A549 (cell line): ENCODE measurements at regions not wholly inside any gene's neighbourhood (a gene's known extent, or its start where the extent isn't known, plus 50 kb on each side); places are given as distances from the start of the nearest gene placed in this dataset.

Source experiments
- ATAC-seq, 2 experiments: fragments of 200-7000 bp in 1 of 2; fragments of >200 bp in 1 of 2; cut with Nextera tagmentation in 1 of 2; cut with Tn5 transposase in 1 of 2; 3 replicates each; pipeline versions ENCODE4 v1.8.0 to v1.9.1; 2018 to 2020; ENCODE audit warnings: mild to moderate bottlenecking in 1 of 2, moderate library complexity in 1 of 2
- CTCF ChIA-PET: fragments of 300-600 bp; sonication (Branson Sonifier 250); formaldehyde crosslinking; extraction: SDS; loops from one replicate; lab custom pipeline; 2021; ENCODE audit warnings: antibody characterized with exemption, inconsistent platforms; lab: Yijun Ruan, JAX
- POLR2A ChIA-PET: fragments of 350-600 bp; formaldehyde crosslinking; extraction: SDS; loops from one replicate; lab custom pipeline; 2021; ENCODE audit warnings: antibody characterized with exemption, inconsistent platforms; lab: Yijun Ruan, JAX
- DNase-seq, 2 experiments: peaks; one replicate each; pipeline versions ENCODE4 v3.0.0 to v3.0.0-alpha.2; 2011 to 2016; ENCODE audit warnings: low read depth in 1 of 2, low spot score in 1 of 2
- FAIRE-seq: peaks from 2 replicates; lab custom pipeline; 2011; peaks lifted over from hg19 to GRCh38; lab: Jason Lieb, UNC
- H3K27ac ChIP-seq, 2 experiments: fragments of >200 bp; sonication (Bioruptor Twin); formaldehyde crosslinking; 3 replicates each; pipeline ENCODE4 v1.5.1; 2016 to 2017
- H3K4me1 ChIP-seq: fragments of >200 bp; sonication (Bioruptor Twin); formaldehyde crosslinking; 3 replicates; pipeline ENCODE4 v1.6.1; 2016
- H3K4me2 ChIP-seq: fragments of >200 bp; sonication (Bioruptor Twin); formaldehyde crosslinking; 3 replicates; pipeline ENCODE4 v1.6.1; 2016
- H3K4me3 ChIP-seq: fragments of >200 bp; sonication (Bioruptor Twin); formaldehyde crosslinking; 3 replicates; pipeline ENCODE4 v1.5.1; 2016
- H3K9me3 ChIP-seq: fragments of >200 bp; sonication (Bioruptor Twin); formaldehyde crosslinking; 3 replicates; pipeline ENCODE4 v1.6.1; 2016
- ATOH8 ChIP-seq: fragments of 250-450 bp; sonication (Bioruptor Pico); IDR thresholded peaks from 2 replicates; pipeline ENCODE4 v1.5.0; 2020; ENCODE audit warnings: low read depth, mild to moderate bottlenecking, moderate library complexity
- ELK1 ChIP-seq: fragments of 150-350 bp; IDR thresholded peaks from 2 replicates; pipeline ENCODE4 v1.6.1; 2014; ENCODE audit warnings: low read depth, mild to moderate bottlenecking, low read length
- EP300 ChIP-seq, 2 experiments: fragments of >200 bp; sonication (Bioruptor Twin); formaldehyde crosslinking; IDR thresholded peaks; 2 replicates in 1 of 2; 3 replicates in 1 of 2; pipeline ENCODE4 v1.6.1; 2016 to 2017
- GATA3 ChIP-seq: IDR thresholded peaks from 2 replicates; pipeline ENCODE4 v1.6.1; 2012; ENCODE audit warnings: borderline replicate concordance
- HDAC2 ChIP-seq: fragments of 200-600 bp; sonication (generic); IDR thresholded peaks from 2 replicates; pipeline ENCODE4 v1.6.1; 2016
- HES2 ChIP-seq: fragments of >200 bp; sonication (Bioruptor Twin); formaldehyde crosslinking; IDR thresholded peaks from 2 replicates; pipeline ENCODE4 v1.6.1; 2016
- MAX ChIP-seq: IDR thresholded peaks from 2 replicates; pipeline ENCODE4 v1.6.1; 2012
- MAZ ChIP-seq: fragments of 150-350 bp; IDR thresholded peaks from 2 replicates; pipeline ENCODE4 v1.6.1; 2014; ENCODE audit warnings: antibody characterized with exemption, low read depth, low read length, borderline replicate concordance
- POLR2AphosphoS2 ChIP-seq: conservative IDR thresholded peaks from 2 replicates; pipeline ENCODE4 v1.6.1; 2012; ENCODE audit warnings: low read length, improper control_type of control experiment, inconsistent platforms
- REST ChIP-seq: fragments of 200-600 bp; sonication (generic); IDR thresholded peaks from 2 replicates; pipeline ENCODE4 v1.6.1; 2016; ENCODE audit warnings: antibody characterized with exemption, mild to moderate bottlenecking, moderate library complexity
- RFX5 ChIP-seq: fragments of 450-650 bp; IDR thresholded peaks from 2 replicates; pipeline ENCODE4 v1.7.1; 2014; ENCODE audit warnings: antibody characterized with exemption, mild to moderate bottlenecking, moderate library complexity
- SMC3 ChIP-seq: fragments of >200 bp; sonication (Bioruptor Twin); formaldehyde crosslinking; IDR thresholded peaks from 3 replicates; pipeline ENCODE4 v1.6.1; 2018; ENCODE audit warnings: inconsistent platforms
- SREBF2 ChIP-seq: fragments of 450-650 bp; IDR thresholded peaks from 2 replicates; pipeline ENCODE4 v1.6.1; 2014; ENCODE audit warnings: mild to moderate bottlenecking, moderate library complexity
- TFCP2L1 ChIP-seq: fragments of 250-450 bp; sonication (Bioruptor Pico); IDR thresholded peaks from 2 replicates; pipeline ENCODE4 v1.5.0; 2021; ENCODE audit warnings: mild to moderate bottlenecking
- USF2 ChIP-seq: fragments of 450-650 bp; IDR thresholded peaks from 2 replicates; pipeline ENCODE4 v1.6.1; 2014; ENCODE audit warnings: antibody characterized with exemption
- ZSCAN20 ChIP-seq: fragments of 250-450 bp; sonication (Bioruptor Pico); IDR thresholded peaks from 2 replicates; pipeline ENCODE4 v1.8.0; 2022; ENCODE audit warnings: mild to moderate bottlenecking, moderate library complexity
- WGBS: methylation state at CpG from one replicate; pipeline ENCODE4 v1.1.6; 2017; ENCODE audit errors: missing lambda C conversion rate; 5-methylcytosine and 5-hydroxymethylcytosine counted together

GRCh38 chr18:78721238-78721875 lies 258.3 kb upstream of the SALL3 start:
- ChIA-PET CTCF (no interaction called here), POLR2A (no interaction called here)
- no peak for FAIRE-seq
- no peak for TF ChIP-seq HDAC2
- no peak for TF ChIP-seq TFCP2L1 (CRISPR knock-in tag)
- TF ChIP-seq GATA3, result no peak
- TF ChIP-seq, all 56 proteins: peak for 0
- no peaks in the 10 kb centered on the region for H3K4me1 ChIP-seq
- no peak overlapping the region for H3K4me2 ChIP-seq
- H3K27ac ChIP-seq, result no peak overlapping the region
- DNase-seq (no peak), ATAC-seq (no peak)
- 78% methylated on average over 5 of the region's 22 CpGs for WGBS
- H3K4me3 ChIP-seq, result no peak overlapping the region
- H3K9me3 ChIP-seq, result no peaks in the 10 kb centered on the region

- POLR2A ChIA-PET, result no interaction called here
- CTCF ChIA-PET, result no interaction called here
- Histone ChIP-seq H3K27ac (no peak overlapping the region), H3K4me1 (no peaks in the 10 kb centered on the region), H3K9me3 (no peaks in the 10 kb centered on the region), H3K4me2 (no peak overlapping the region), H3K4me3 (no peak overlapping the region)
- FAIRE-seq, result no peak
- TF ChIP-seq MAX, result no peak
- no peak for TF ChIP-seq ATOH8 (CRISPR knock-in tag)
- no peak for DNase-seq
- no peak for ATAC-seq
- WGBS, result 53% methylated on average over 9 of the region's 9 CpGs
Observed at GRCh38 chr18:78721981-78722380, 257.6 kb upstream of the SALL3 start.

- 43% methylated on average over 10 of the region's 10 CpGs for WGBS
- Histone ChIP-seq H3K9me3 (no peaks in the 10 kb centered on the region), H3K4me1 (no peaks in the 10 kb centered on the region), H3K4me2 (no peak overlapping the region), H3K4me3 (no peak overlapping the region), H3K27ac (no peak overlapping the region)
- TF ChIP-seq POLR2AphosphoS2, result no peak
- no peak for TF ChIP-seq USF2
- no peak for TF ChIP-seq ELK1
- no peak for TF ChIP-seq ZSCAN20 (CRISPR knock-in tag)
- no peak for TF ChIP-seq MAZ
- TF ChIP-seq HES2, result no peak
- TF ChIP-seq RFX5, result no peak
- no peak for TF ChIP-seq REST
- TF ChIP-seq SREBF2, result no peak
- no peak for TF ChIP-seq SMC3
- no peak for TF ChIP-seq EP300 (IDR thresholded peaks at IDR 0.05)
- ATAC-seq, result no peak
- FAIRE-seq, result no peak
- no peak for DNase-seq
- CTCF ChIA-PET, result interaction anchor here (0.8 kb wide), 1 partner anchor 39 kb away, joined by 3 read pairs; no protein-coding TSS in a partner anchor
- POLR2A ChIA-PET, result no interaction called here
Observed at GRCh38 chr18:78722386-78722785, 257.2 kb upstream of the SALL3 start.
